ENCODE measurements at regions not wholly inside any gene's neighbourhood (a gene's known extent, or its start where the extent isn't known, plus 50 kb on each side); places are given as distances from the start of the nearest gene placed in this dataset.

DNA sequence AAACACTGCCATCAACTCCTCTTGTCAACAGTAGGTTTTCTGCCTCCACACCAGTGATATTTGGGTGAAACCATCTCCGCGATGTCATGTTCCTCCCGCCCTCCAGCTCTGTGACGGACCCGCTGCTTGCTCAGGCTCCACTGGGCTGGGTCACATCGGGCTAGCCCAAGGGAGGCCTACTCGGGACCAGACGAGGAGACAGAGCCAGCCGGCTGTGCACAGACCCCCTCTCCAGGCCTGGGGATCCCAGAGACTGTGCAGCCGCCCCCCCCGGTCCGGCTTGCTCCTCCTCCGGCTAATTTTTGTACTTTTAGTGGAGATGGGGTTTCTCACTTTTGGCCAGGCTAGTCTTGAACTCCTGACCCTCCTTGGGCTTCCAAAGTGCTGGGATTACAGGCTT is 202.4 kb upstream of the PRDM9 start:
- no peaks in the 10 kb centered on the region for H3K9me3 ChIP-seq (ENCODE audit: control insufficient read depth, low read length)

GRCh38 chr5:23303836-23304235 is 203.6 kb upstream of the PRDM9 start:
- H3K4me2 ChIP-seq (ENCODE audit: low read length): no peak overlapping the region
- no peak overlapping the region for H3K9ac ChIP-seq
- no peaks in the 10 kb centered on the region for H3K9me3 ChIP-seq (ENCODE audit: control insufficient read depth, low read length)
- H3K27me3 ChIP-seq (ENCODE audit: control insufficient read depth, insufficient read depth, low read length): no peaks in the 10 kb centered on the region
- no peaks in the 10 kb centered on the region for H3K79me2 ChIP-seq
- no peak overlapping the region for H2AFZ ChIP-seq
- H3K27ac ChIP-seq: no peak overlapping the region
- H3K4me1 ChIP-seq: no peaks in the 10 kb centered on the region
- H3K36me3 ChIP-seq (ENCODE audit: control insufficient read depth, insufficient read depth, low read length): no peaks in the 10 kb centered on the region
- H3K4me3 ChIP-seq (ENCODE audit: low read depth, low read length): no peak overlapping the region
- TF ChIP-seq CTCF (IDR thresholded peaks at IDR 0.05): no peak

More for the DNA sequence above, 202.4 kb upstream of the PRDM9 start:
- H2AFZ ChIP-seq: no peak overlapping the region
- no peaks in the 10 kb centered on the region for H3K27me3 ChIP-seq (ENCODE audit: control insufficient read depth, insufficient read depth, low read length)
- no peaks in the 10 kb centered on the region for H3K79me2 ChIP-seq
- H3K27ac ChIP-seq: no peak overlapping the region
- H3K9ac ChIP-seq: no peak overlapping the region
- no peak for TF ChIP-seq CTCF (IDR thresholded peaks at IDR 0.05)
- H3K36me3 ChIP-seq (ENCODE audit: control insufficient read depth, insufficient read depth, low read length): no peaks in the 10 kb centered on the region
- no peak overlapping the region for H3K4me2 ChIP-seq (ENCODE audit: low read length)
- H3K4me3 ChIP-seq (ENCODE audit: low read depth, low read length): no peak overlapping the region
- H3K4me1 ChIP-seq: no peaks in the 10 kb centered on the region

GRCh38 chr5:23303435-23303834 is 204.0 kb upstream of the PRDM9 start:
- no peaks in the 10 kb centered on the region for H3K9me3 ChIP-seq (ENCODE audit: control insufficient read depth, low read length)
- H3K4me3 ChIP-seq (ENCODE audit: low read depth, low read length): no peak overlapping the region
- no peak overlapping the region for H2AFZ ChIP-seq
- H3K36me3 ChIP-seq (ENCODE audit: control insufficient read depth, insufficient read depth, low read length): no peaks in the 10 kb centered on the region
- H3K27ac ChIP-seq: no peak overlapping the region
- H3K27me3 ChIP-seq (ENCODE audit: control insufficient read depth, insufficient read depth, low read length): no peaks in the 10 kb centered on the region
- no peak for TF ChIP-seq CTCF (IDR thresholded peaks at IDR 0.05)
- no peak overlapping the region for H3K4me2 ChIP-seq (ENCODE audit: low read length)
- H3K79me2 ChIP-seq: no peaks in the 10 kb centered on the region
- no peak overlapping the region for H3K9ac ChIP-seq
- no peaks in the 10 kb centered on the region for H3K4me1 ChIP-seq

GRCh38 chr5:23302438-23302837 is 205.0 kb upstream of the PRDM9 start:
- H3K4me1 ChIP-seq: no peaks in the 10 kb centered on the region
- H3K79me2 ChIP-seq: no peaks in the 10 kb centered on the region
- no peak overlapping the region for H3K27ac ChIP-seq
- H3K9ac ChIP-seq: no peak overlapping the region
- no peaks in the 10 kb centered on the region for H3K36me3 ChIP-seq (ENCODE audit: control insufficient read depth, insufficient read depth, low read length)
- H2AFZ ChIP-seq: no peak overlapping the region
- no peaks in the 10 kb centered on the region for H3K27me3 ChIP-seq (ENCODE audit: control insufficient read depth, insufficient read depth, low read length)
- TF ChIP-seq CTCF (IDR thresholded peaks at IDR 0.05): no peak
- no peak overlapping the region for H3K4me3 ChIP-seq (ENCODE audit: low read depth, low read length)
- no peak overlapping the region for H3K4me2 ChIP-seq (ENCODE audit: low read length)
- H3K9me3 ChIP-seq (ENCODE audit: control insufficient read depth, low read length): no peaks in the 10 kb centered on the region

GRCh38 chr5:23289162-23289561 is 218.2 kb upstream of the PRDM9 start:
- Histone ChIP-seq H3K4me1 (no peaks in the 10 kb centered on the region), H3K27ac (no peak overlapping the region), H3K36me3 (ENCODE audit: control insufficient read depth, insufficient read depth, low read length) (no peaks in the 10 kb centered on the region), H3K4me2 (ENCODE audit: low read length) (no peak overlapping the region), H3K4me3 (ENCODE audit: low read depth, low read length) (no peak overlapping the region), H3K9me3 (ENCODE audit: control insufficient read depth, low read length) (no peaks in the 10 kb centered on the region), H3K79me2 (no peaks in the 10 kb centered on the region), H3K27me3 (ENCODE audit: control insufficient read depth, insufficient read depth, low read length) (no peaks in the 10 kb centered on the region), H2AFZ (no peak overlapping the region), H3K9ac (no peak overlapping the region)
- no peak for TF ChIP-seq CTCF (IDR thresholded peaks at IDR 0.05)
